T-helper 1 cell treated with Interleukin-12 subunit alpha and Interleukin-12 subunit beta and Interleukin-4 antibody, amounts not matched to agents 30 μg/mL and 1 μg/mL, for 36 hours (primary cell): ENCODE measurements at regions not wholly inside any gene's neighbourhood (a gene's known extent, or its start where the extent isn't known, plus 50 kb on each side); places are given as distances from the start of the nearest gene placed in this dataset.
"Not testable (repeated sequence)": the region's sequence is repeated elsewhere in the genome, so short reads cannot be mapped to it uniquely, and the experiment has no call there.

Experiments used
- H3K27ac Mint-ChIP-seq: one replicate; pipeline ENCODE4 v1.8.0; 2021; ENCODE audit warnings: mild to moderate bottlenecking, mixed read lengths
- H3K27me3 Mint-ChIP-seq: one replicate; pipeline ENCODE4 v1.8.0; 2021; ENCODE audit warnings: low read depth, mixed read lengths
- H3K36me3 Mint-ChIP-seq: one replicate; pipeline ENCODE4 v1.8.0; 2021; ENCODE audit warnings: low read depth, mixed read lengths
- H3K4me1 Mint-ChIP-seq: one replicate; pipeline ENCODE4 v1.8.0; 2021; ENCODE audit warnings: low read depth, mixed read lengths
- H3K4me3 Mint-ChIP-seq: one replicate; pipeline ENCODE4 v1.8.0; 2021; ENCODE audit warnings: mild to moderate bottlenecking, moderate library complexity, mixed read lengths
- H3K9me3 Mint-ChIP-seq: one replicate; pipeline ENCODE4 v1.8.0; 2021; ENCODE audit warnings: mixed read lengths

DNA sequence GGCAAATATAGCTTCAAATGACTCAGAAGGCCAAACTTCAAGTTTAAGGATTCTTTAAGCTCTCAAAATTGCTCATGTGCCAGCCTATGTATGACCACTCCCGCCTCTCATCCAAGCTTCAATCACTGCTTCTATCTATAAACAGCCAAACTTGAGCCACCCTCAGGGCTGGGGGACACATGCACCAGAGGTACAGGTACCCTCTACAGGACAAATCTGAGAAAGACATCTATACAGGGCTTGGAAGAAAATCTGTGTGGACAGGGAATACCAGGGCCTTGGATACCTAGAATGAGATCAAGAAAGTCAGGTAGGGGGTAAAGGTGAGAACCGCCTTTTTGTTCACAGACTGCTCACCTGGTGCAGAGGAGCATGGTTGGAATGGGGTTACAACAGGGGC lies 217.9 kb downstream of the ATPSCKMT start:
- no peaks in the 10 kb centered on the region for H3K27me3 Mint-ChIP-seq
- H3K4me3 Mint-ChIP-seq: no peak overlapping the region

DNA sequence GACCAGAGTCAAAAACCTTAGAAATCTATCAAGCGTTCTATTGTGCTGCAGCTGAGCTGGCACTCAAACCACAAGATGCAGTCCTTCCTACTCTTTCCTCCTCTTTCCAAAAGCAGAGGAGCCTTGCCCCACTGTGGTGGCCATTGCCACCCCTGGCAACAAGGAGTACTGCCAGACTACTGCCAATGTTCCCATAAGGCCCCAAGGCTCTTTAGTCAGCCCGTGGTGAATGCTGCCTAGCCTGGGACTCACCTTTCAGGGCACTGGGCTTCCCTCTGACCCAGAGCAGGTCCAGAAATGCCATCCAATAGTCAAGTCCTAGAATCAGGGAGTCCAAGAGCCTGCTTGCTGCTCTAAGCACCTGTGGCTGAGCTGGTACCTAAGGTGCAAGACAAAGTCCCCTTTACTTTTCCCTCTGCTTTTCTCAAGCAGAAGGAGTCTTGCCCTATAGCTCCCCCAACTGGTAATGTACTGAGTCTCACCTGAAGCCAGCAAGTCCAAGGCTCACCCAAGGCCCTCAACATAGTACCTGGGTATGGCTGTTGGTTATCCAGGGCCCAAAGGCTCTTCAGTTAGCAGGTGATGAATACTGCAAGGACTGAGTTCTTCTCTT lies 219.4 kb downstream of the ATPSCKMT start:
- Mint-ChIP-seq H3K9me3 (peaks cover 3% of the 10 kb centered on the region), H3K27ac (no peak overlapping the region), H3K36me3 (no peaks in the 10 kb centered on the region), H3K4me3 (no peak overlapping the region), H3K4me1 (no peaks in the 10 kb centered on the region), H3K27me3 (no peaks in the 10 kb centered on the region)

More for the DNA sequence above, 217.9 kb downstream of the ATPSCKMT start:
- Mint-ChIP-seq H3K4me1 (no peaks in the 10 kb centered on the region), H3K27ac (no peak overlapping the region), H3K9me3 (peaks cover 3% of the 10 kb centered on the region), H3K36me3 (no peaks in the 10 kb centered on the region)

DNA sequence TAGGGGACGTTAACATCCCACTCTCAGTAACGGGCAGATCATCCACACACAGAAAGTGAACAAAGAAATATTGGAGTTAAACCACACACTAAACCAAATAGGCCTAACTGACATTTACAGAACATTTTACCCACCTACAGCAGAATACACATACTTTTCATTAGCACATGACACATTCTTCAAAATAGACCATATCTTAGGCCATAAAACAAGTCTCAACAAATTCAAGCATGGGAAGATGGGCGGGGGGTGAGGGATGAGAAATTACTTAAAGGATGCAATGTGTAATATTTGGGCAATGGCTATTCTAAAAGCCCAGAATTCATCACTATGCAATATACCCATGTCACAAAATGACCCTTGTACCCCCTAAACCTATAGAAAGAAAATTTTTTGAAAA lies 226.2 kb downstream of the ATPSCKMT start:
- H3K4me1 Mint-ChIP-seq: no peaks in the 10 kb centered on the region

DNA sequence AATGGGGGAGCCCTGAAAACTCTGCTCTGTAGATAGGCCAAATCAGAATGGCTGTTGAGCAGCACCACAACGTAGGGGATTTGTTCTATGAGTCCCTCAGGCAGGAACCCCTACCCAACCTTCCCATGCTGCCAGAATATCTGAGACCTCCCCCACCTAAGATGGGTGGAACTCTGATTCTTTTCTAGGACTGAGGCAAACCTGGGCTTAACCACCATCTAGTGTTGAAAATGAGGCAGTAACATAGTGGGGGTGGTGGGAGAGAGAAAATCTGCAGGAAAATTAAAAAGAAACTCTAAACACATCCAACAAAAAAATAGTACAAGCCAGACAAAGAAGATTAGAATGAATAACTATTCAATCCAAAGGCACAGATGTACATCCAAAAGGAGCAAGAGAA lies 228.4 kb downstream of the ATPSCKMT start:
- Mint-ChIP-seq H3K4me1 (no peaks in the 10 kb centered on the region), H3K9me3 (no peaks in the 10 kb centered on the region), H3K27me3 (no peaks in the 10 kb centered on the region), H3K27ac (no peak overlapping the region), H3K36me3 (no peaks in the 10 kb centered on the region), H3K4me3 (no peak overlapping the region)

More for the DNA sequence above, 226.2 kb downstream of the ATPSCKMT start:
- no peak overlapping the region for H3K27ac Mint-ChIP-seq
- H3K4me3 Mint-ChIP-seq: no peak overlapping the region
- no peaks in the 10 kb centered on the region for H3K36me3 Mint-ChIP-seq
- peaks cover 3% of the 10 kb centered on the region for H3K9me3 Mint-ChIP-seq
- H3K27me3 Mint-ChIP-seq: no peaks in the 10 kb centered on the region

DNA sequence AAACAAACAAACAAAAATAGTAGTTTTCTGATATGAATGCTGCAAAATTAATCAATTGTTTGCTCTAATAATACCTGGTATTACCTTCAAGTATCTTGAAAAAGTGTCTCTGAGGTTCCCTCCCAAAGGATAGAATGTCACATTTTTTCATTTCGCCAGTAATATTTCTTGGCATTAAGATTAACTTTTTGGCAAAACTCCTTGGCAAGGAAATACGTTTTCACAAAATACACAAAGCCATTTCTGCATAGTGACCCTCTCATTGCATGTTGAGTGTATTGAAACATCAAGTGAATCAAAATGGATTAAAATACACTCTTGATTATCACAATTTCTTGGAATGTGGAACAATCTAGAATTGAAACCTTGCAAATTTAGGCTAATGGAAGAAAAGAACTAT lies 230.5 kb downstream of the ATPSCKMT start:
- Mint-ChIP-seq H3K4me3 (no peak overlapping the region), H3K27ac (no peak overlapping the region), H3K36me3 (no peaks in the 10 kb centered on the region), H3K4me1 (no peaks in the 10 kb centered on the region), H3K9me3 (peaks cover 6% of the 10 kb centered on the region), H3K27me3 (no peaks in the 10 kb centered on the region)

DNA sequence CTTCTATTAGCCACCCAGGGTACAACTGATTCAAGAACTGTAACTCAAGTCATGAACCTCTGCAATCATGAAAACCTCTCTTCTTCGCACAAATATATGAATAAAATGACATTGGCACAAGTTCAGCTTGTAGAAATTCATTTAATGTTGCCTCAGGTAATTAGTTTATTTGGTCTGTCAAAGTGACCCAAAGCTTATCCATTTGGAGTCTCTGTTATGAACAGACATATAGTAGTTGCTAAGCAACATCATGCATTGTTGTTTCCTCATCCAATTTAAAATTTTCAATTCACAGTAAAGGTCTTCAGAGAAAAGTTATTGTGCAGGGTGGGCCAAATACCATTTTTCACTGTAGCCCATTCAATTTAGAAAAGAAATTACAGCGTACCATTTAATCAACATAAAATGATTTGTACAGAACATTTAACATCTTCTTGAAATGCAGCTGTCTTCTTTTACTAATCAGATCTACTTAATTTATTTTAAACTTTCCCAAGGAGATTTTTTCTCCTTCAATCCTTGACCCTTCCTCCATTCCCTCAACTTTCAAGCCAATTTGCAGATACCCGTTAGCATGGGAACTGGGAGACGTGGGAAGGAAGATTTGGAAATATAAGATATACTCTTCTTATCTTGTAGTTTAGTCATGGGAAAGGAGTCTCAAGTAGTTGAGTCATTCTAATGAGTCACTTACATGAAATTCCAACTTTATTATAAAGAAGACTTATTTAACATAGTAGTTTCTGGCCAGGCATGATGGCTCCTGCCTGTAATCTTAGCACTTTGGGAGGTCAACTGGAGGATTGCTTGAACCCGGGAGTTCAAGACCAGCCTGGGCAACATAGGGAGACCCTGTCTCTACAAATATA lies 231.3 kb downstream of the ATPSCKMT start:
- Mint-ChIP-seq H3K27ac (no peak overlapping the region), H3K4me1 (no peaks in the 10 kb centered on the region), H3K36me3 (no peaks in the 10 kb centered on the region), H3K9me3 (peaks cover 13% of the 10 kb centered on the region), H3K4me3 (no peak overlapping the region), H3K27me3 (no peaks in the 10 kb centered on the region)

DNA sequence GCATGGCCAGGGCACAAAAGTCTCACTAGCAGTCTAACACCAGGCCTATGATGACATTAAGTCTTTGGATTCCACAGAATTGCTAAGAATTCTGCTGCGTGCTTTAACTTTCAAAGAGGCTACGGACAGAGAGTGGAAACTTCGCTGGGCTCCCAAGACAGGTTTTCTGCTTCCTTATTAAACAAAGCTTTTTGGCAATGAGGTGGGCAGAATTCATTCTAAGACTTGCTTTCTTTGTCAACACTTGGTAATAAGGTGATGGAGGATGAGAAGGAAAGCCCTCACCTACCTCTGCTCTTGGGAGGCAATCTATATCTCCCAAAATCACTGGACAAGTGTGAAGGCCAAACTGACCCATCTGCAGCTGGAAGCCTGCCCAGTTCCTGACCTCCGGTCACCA lies 231.9 kb downstream of the ATPSCKMT start:
- H3K4me3 Mint-ChIP-seq: no peak overlapping the region
- peaks cover 13% of the 10 kb centered on the region for H3K9me3 Mint-ChIP-seq
- no peaks in the 10 kb centered on the region for H3K36me3 Mint-ChIP-seq
- no peak overlapping the region for H3K27ac Mint-ChIP-seq
- no peaks in the 10 kb centered on the region for H3K27me3 Mint-ChIP-seq
- no peaks in the 10 kb centered on the region for H3K4me1 Mint-ChIP-seq

DNA sequence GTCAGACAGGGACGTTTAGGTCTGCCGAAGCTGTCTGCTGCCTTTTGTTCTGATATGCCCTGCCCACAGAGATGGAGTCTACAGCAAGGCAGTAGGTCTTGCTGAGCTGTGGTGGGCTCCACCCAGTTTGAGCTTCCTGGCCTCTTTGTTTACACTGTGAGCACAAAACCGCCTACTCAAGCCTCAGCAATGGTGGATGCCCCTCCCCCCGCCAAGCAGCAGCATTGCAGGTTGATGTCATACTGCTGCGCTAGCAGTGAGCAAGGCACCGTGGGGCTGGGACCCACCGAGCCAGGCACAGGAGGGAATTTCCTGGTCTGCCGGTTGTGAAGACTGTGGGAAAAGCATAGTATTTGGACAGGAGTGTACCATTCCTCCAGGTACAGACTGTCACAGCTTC lies 233.1 kb downstream of the ATPSCKMT start:
- not testable (repeated sequence) for H3K36me3 Mint-ChIP-seq, H3K27me3 Mint-ChIP-seq, H3K4me1 Mint-ChIP-seq, H3K27ac Mint-ChIP-seq, H3K4me3 Mint-ChIP-seq
- peaks cover 13% of the 10 kb centered on the region for H3K9me3 Mint-ChIP-seq

DNA sequence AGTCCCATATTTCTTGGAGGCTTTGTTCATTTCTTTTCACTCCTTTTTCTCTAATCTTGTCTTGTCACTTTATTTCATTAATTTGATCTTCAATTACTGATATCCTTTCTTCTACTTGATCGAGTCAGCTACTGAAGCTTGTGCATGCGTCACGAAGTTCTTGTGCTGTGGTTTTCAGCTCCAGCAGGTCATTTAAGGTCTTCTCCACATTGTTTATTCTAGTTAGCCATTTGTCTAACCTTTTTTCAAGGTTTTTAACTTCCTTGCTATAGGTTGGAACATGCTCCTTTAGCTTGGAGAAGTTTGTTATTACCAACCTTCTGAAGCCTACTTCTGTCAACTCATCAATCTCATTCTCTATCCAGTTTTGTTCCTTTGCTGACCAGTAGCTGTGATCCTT lies 234.0 kb downstream of the ATPSCKMT start:
- not testable (repeated sequence) for H3K36me3 Mint-ChIP-seq, H3K27me3 Mint-ChIP-seq, H3K4me3 Mint-ChIP-seq, H3K27ac Mint-ChIP-seq, H3K4me1 Mint-ChIP-seq
- H3K9me3 Mint-ChIP-seq: peaks cover 13% of the 10 kb centered on the region

DNA sequence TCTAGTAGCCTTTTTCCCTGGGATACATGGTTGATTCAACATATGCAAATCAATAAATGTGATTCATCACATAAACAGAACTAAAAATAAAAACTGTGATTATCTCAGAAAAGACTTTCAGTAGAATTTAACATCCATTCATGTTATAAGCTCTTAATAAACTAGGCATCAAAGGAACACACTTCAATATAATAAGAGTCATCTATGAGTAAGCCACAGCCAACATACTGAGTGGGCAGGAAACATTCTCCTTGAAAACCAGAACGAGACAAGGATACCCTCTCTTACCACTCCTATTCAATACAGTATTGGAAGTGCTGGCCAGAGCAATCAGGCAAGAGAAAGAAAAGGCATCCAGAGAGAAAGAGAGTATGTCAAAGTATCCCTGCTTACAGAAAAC lies 239.9 kb downstream of the ATPSCKMT start:
- H3K4me3 Mint-ChIP-seq: no peak overlapping the region
- no peaks in the 10 kb centered on the region for H3K27me3 Mint-ChIP-seq
- H3K36me3 Mint-ChIP-seq: no peaks in the 10 kb centered on the region
- no peaks in the 10 kb centered on the region for H3K4me1 Mint-ChIP-seq
- H3K9me3 Mint-ChIP-seq: peaks cover 7% of the 10 kb centered on the region
- H3K27ac Mint-ChIP-seq: no peak overlapping the region

DNA sequence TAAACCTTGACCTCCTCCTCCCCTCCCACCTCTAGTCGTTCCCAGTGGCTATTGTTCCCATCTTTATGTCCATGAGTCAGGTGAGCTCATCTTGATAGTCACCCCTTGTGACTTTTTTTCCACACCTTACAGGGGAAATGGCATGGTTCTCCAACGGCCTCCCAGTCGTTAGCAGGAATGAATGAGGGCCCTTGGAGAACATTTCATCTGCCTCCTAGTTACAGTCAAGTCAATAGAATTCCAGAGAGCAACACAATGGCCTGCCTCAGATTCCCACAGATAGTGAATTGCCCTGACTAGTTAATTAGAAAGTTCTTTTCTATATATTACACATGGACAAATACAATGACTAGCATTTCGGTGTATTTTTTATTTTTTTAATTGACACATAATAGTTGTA lies 262.6 kb downstream of the ATPSCKMT start:
- peaks cover 18% of the 10 kb centered on the region for H3K9me3 Mint-ChIP-seq
- no peaks in the 10 kb centered on the region for H3K4me1 Mint-ChIP-seq
- no peaks in the 10 kb centered on the region for H3K36me3 Mint-ChIP-seq
- H3K4me3 Mint-ChIP-seq: no peak overlapping the region
- H3K27ac Mint-ChIP-seq: no peak overlapping the region
- H3K27me3 Mint-ChIP-seq: no peaks in the 10 kb centered on the region

DNA sequence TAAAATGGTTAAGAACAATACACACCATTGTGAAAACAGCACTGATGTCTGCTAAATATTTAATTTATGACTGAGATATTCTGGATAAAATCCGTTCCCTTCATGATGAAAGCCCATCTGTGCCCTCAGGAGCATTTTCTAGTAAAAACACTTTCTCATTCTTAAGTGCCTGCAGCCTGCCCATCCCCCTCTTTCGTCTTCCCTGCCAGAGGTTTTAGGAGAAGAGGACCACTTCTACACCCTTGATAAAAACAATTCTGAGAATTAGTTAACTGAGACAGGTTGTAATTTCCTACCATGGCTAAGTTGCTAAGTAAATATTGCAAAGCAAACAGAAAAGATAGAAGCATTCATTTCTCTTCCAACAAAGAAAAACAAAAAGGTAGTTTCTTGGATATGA lies 272.6 kb downstream of the ATPSCKMT start:
- Mint-ChIP-seq H3K9me3 (peaks cover 3% of the 10 kb centered on the region), H3K27ac (no peak overlapping the region), H3K4me1 (no peaks in the 10 kb centered on the region)

DNA sequence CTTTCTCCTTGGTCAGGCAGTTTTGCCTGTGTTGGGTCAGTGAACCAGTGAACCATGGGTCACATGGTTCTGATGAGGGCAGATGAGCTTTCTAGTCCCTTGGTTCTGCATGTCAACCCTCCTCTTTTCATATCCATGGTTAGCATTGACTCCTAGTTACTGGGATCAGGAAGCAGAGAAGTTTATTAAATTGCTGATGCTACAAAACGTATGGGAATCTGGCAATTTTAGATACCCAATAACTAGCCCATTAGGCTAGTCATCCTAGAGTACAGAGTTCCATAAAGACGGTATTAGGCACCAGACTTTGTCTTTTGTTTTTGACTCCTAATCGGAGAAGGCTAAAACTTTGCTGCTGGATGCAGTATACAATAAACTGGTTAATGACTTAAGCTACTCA lies 273.1 kb downstream of the ATPSCKMT start:
- Mint-ChIP-seq H3K4me3 (no peak overlapping the region), H3K4me1 (no peaks in the 10 kb centered on the region), H3K36me3 (no peaks in the 10 kb centered on the region), H3K27me3 (no peaks in the 10 kb centered on the region), H3K9me3 (peaks cover 3% of the 10 kb centered on the region), H3K27ac (no peak overlapping the region)

More for the DNA sequence above, 272.6 kb downstream of the ATPSCKMT start:
- Mint-ChIP-seq H3K36me3 (no peaks in the 10 kb centered on the region), H3K27me3 (no peaks in the 10 kb centered on the region), H3K4me3 (no peak overlapping the region)

DNA sequence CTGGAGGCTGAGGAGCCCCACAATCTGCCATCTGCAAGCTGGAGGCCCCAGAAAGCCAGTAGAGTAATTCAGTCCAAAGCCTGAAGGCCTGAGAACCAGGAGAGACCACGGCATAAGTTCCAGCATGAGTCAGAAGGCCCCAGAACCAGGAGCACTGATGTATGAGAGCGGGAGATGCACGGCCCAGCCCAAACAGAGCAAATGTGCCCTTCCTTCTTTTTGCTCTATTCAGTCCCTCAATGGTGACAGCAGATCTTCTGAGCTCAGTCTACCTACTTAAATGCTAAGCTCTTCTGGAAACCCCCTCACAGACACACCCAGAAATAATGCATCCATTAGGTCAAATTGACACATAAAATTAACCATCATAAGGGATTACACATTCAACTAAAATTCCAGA lies 277.6 kb downstream of the ATPSCKMT start:
- H3K4me3 Mint-ChIP-seq: no peak overlapping the region
- no peak overlapping the region for H3K27ac Mint-ChIP-seq
- H3K27me3 Mint-ChIP-seq: no peaks in the 10 kb centered on the region
- H3K4me1 Mint-ChIP-seq: no peaks in the 10 kb centered on the region
- no peaks in the 10 kb centered on the region for H3K36me3 Mint-ChIP-seq
- peaks cover 10% of the 10 kb centered on the region for H3K9me3 Mint-ChIP-seq

DNA sequence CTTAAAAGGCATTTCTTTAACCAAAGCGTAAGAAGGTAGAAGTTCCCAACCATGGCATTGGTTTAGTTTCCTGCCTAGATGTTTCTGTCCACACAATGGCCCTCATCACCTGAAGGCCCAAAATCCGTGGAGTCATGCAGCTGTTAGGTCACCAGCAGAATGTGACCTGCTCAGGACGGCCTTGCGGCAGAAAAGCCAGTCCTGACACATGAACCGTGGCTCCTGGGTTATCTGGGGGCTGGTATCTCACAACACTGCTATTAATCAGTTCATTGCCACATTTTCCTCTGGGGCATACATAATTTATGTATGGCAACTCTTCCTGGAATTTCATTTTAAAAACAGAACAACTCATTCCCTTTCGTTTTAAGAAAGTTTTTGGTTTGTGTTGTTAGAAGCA lies 278.4 kb downstream of the ATPSCKMT start:
- H3K4me1 Mint-ChIP-seq: no peaks in the 10 kb centered on the region
- H3K9me3 Mint-ChIP-seq: peaks cover 10% of the 10 kb centered on the region
- no peak overlapping the region for H3K4me3 Mint-ChIP-seq
- no peaks in the 10 kb centered on the region for H3K36me3 Mint-ChIP-seq
- H3K27me3 Mint-ChIP-seq: no peaks in the 10 kb centered on the region
- H3K27ac Mint-ChIP-seq: no peak overlapping the region
